ENCODE measurements at regions not wholly inside any gene's neighbourhood (a gene's known extent, or its start where the extent isn't known, plus 50 kb on each side); places are given as distances from the start of the nearest gene placed in this dataset.
"Not testable (repeated sequence)": the region's sequence is repeated elsewhere in the genome, so short reads cannot be mapped to it uniquely, and the experiment has no call there.

DNA sequence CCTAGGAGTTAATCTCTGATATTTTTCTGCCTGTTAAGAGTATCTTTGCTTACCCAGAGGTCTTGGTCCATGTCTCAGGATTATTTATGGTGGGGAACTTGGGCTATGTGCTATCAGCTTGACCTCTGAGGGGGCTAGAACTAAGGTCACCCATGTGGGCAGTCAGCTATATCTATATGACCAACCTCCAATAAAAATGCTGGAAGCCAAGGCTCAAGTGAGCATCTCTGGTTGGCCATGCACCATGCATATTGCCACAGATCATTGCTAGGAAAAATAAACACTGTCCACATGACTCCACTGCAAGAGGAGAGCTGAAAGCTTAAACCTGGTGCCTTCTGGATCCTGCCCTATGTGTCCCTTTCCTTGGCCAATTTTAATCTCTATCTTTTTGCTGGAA lies 196.5 kb upstream of the SLC7A11 start:
- no peak for DNase-seq

DNA sequence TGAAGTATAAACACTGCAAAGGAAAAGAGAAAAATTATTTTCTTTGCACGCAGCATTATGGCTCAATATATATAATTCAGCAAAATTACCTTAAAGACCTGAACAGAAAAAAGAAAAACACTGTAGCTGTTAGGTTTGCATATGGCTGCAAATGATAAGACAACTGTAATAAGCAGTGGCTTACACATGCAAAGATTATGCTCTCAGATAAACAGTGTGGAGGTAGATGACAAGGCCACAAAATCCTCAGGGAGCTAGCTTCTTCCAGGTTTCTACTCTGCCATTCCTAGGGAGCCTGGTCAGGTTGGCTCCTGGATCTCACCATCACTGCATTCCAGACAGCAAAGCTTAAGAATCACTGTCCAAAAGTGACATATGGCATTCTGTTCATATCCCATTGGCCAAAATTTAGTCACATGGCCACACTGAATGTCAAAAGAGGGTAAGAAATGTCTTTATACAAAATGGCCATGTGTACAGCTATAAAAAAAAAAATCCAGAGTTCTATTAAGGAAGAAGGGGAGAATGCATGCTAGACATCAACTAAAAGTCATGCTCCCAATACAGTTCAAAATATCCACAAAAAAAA lies 195.2 kb upstream of the SLC7A11 start:
- no peak for DNase-seq

DNA sequence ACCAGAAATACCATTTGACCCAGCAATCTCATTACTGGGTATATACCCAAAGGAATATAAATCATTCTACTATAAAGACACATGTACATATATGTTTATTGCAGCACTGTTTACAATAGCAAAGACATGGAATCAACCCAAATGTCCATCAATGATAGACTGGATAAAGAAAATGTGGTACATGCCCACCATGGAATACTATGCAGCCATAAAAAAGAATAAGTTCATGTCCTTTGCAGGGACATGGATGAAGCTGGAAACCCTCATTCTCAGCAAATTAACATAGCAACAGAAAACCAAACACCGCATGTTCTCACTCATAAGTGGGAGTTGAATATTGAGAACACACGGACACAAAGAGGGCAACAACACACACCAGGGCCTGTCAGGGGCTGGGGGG lies 193.6 kb upstream of the SLC7A11 start:
- not testable (repeated sequence) for DNase-seq

DNA sequence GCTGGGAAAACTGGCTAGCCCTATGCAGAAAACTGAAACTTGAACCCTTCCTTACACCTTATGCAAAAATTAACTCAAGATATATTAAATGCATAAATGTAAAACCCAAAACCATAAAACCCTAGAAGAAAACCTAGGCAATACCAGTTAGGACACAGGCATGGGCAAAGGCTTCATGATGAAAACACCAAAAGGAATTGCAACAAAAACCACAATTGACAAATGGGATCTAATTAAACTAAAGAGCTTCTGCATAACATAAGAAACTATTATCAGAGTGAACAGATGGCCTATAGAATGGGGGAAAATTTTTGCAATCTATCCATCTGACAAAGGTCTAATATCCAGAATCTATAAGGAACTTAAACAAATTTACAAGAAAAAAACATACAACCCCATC lies 192.9 kb upstream of the SLC7A11 start:
- not testable (repeated sequence) for DNase-seq

DNA sequence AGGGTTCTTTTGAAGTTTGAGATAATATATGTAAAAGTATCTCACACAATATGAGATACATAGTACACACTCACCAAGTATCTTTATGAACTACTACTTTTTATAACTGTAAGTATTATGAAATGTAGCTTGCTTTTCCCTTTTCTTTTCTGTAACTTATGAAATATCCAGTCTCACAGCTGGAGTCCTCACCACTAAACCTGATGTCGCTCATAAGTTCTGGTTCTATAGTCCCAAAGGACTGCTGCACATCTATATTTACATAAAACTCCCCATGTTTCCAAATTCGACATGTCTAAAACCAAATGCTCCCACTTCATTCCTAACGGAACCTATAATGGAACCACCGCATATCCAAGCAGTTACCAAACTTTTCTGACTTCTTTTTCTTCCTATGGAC lies 186.5 kb upstream of the SLC7A11 start:
- no peak for DNase-seq

DNA sequence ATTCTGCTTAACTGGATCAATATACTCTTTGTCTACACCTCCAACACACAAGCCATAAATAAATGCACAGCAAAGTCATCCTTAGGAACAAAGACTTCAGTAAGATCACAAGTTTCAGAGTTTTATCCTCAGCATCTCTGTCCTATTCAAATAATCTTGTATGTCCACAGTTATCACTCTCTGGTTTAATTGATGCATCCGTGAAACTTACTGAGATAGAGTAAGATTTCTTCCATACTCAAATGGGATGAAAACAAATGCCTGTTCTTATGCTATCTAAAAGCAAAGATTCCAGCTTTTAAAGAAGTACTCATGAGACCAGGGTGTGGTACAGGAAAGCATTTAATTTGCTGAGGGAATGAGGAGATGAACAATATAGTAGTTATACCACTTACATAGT lies 184.6 kb upstream of the SLC7A11 start:
- DNase-seq, result no peak

DNA sequence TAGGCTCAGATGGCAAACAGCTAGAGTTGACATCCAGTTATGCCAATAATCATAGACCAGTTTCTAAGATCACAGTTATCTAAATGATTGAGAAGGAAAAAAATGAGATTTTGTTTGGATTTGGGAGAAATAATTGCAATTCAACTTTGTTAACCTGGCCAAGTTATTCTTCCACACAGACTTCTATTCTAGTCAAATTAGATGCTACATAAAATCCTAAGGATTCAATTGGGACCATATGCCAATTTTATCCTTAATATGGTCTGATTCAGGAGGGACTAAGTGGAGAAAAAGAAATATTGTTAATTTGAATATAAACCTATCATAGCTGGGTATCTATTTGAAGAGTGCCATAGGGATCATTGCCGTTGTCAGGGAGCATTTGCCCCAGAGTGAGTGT lies 178.3 kb upstream of the SLC7A11 start:
- DNase-seq, result no peak

DNA sequence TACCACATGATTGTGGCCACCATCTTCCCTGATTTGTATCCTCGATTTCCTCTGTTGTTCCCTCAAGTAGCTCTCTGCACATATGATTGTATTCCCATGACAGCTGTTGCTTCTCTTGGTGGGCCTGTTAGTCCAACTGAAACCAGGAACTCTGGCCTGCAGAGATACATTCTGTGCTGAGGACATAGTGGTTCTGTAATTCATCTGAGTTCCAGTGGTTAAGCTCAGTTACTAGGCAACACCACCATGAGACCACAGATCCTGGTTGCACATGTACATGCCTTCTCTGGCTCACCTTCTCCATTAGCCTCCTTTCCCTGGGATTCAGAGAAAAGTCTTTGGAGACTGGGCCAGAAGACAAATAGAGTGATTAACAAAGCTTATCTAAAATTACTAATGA lies 172.1 kb upstream of the SLC7A11 start:
- no peak for DNase-seq

DNA sequence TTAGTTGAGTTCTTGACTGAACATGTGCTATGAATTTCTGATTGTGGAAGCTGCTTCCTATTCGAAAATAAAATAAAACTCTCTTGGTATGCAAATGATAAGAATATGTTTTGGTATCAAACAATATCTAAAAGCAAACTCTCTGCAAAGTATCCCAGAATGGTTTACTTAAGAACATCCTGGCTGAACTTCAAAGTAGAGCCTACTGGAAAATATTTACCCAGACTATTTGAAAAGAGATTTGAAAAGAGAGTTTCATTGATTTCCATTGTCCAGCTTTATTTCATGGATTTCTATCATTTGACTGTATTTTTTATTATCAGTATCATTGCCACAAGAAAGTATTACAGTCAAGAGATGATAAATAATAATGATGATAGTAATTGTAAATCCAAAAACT lies 171.1 kb upstream of the SLC7A11 start:
- no peak for DNase-seq

DNA sequence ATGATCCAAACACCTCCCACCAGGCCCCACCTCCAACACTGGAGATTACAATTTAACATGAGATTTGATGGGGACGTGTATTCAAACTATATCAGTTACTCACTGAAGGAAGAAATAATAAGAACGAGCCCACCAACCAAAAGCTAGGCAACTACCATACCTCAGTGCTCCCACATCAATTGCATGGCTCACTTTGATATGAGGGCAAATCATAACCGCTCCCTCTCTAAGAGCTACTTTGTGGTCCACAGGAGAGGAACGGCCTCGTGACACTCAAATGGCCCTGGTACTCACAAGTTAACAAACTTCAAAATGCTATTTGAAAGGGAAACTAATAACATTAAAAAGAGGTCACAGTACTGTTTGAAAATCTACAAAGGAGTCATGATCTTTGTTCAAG lies 170.7 kb upstream of the SLC7A11 start:
- DNase-seq, result no peak

DNA sequence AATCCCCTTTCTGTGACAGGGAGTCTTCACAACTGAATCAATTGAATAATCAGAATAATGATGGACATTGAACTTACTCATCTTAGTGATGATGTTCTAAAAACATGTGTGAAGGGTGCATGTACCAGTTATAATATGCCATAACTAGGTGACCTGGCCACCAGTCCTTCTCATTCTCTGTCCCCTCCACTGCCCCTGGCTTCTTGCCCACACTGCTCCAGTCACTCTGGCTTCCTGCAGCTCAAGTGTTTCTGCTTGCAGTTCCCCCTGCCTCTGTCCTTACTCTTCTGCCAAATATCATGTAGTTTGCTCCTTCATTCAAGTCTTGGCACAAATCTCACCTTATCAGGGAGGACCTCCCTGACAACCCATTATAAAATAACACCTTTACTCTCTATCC lies 168.1 kb upstream of the SLC7A11 start:
- DNase-seq, result no peak

DNA sequence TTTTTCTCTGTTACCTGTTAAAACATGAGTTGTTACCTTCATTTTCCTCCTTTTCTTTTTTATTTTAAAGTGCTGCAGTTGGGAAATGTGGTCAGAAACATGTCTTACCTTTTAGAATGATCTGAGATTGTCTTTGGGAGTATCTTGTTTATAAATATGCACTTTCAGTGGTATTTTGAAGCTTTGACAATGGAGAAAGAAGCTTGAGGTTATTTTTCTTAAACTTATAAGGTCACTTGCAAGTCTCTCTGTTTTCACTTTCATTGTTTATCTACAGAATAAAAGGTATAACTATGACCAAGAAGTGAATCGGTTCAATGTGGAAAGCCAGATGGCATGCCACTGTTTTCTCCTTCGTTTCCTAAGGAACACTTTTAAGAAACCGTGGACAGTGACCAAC lies 167.5 kb upstream of the SLC7A11 start:
- no peak for DNase-seq

DNA sequence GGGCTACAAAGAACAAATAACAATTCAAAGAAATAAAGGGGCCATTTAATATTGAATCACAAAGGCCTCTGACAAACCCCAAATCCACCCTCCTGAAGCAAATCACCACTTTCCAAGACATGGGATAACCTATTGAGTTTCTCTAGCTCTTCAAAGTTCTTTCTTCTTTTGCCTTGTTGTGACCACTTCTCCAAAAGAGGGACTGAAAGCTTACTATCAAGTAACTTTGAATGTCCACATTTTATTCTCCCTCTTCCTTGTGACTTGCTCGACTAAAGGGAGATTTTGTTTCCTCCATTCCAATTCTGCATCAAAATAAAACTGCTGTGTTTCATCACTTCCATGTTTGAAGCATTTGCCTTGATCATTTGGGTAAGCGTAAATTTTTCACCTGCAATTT lies 166.6 kb upstream of the SLC7A11 start:
- DNase-seq, result no peak

DNA sequence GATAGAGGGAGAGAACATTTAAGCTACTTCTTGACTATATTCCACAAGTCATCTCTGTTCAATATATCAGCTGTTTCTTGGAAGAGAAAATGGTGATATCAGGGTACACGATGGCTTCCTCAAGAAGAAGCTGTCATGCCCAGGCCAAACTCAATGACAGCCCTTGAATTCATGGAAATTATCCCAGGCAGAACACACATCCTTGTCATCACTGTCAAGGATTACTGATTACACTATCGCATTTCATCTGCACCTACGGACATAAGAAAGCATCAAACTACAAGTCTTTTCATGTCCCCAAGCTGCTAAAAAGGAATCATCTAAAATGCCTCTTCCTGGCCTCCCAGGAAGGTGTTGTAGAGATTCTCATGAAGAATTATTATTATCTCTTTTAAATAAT lies 165.2 kb upstream of the SLC7A11 start:
- no peak for DNase-seq

DNA sequence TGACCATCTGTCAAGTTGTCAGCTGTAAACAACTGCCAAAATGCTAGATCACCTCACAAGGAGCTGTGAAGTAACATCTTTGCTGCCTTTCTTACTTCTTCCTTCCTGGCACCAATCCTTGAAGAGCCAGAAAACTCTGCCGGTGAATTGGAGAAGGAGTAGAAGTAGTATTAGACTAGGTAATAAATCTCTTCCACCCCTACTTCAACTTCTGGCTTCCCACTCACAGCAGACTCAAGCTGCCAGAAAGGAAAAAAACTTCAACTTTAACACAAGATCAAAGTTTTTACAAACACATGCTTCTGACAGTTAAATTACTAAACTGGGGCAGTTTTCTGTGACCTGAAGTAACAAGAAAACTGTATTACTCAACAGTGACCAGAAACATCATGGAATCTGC lies 164.7 kb upstream of the SLC7A11 start:
- no peak for DNase-seq

DNA sequence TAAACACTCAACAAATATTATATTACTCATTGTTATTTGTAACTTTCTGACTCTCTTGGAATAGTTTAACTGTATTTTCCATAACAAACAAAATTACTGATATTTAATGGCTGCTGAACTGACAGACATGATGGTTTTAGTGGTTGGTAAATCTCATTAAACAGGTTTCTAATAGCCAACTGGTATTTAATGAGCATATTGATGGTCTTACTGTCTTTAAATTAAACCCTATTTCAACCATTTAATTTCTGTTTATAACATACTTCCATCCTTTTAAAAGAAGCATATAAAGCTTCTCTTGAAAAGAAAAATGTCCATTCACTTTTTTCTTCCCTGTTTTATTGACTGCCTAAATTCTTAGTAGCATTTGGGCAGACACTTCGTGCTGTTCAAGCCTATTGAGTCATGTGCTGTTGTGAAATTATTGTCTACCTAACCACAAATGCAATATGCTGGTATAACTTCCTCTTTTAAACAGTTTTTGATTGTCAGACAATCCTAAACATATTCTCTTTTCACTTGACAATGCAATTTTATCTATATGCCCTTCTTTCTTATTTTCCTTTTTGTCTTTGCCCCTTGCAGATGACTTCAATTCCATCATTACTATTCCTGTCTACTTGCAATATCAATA lies 163.9 kb upstream of the SLC7A11 start:
- no peak for DNase-seq

DNA sequence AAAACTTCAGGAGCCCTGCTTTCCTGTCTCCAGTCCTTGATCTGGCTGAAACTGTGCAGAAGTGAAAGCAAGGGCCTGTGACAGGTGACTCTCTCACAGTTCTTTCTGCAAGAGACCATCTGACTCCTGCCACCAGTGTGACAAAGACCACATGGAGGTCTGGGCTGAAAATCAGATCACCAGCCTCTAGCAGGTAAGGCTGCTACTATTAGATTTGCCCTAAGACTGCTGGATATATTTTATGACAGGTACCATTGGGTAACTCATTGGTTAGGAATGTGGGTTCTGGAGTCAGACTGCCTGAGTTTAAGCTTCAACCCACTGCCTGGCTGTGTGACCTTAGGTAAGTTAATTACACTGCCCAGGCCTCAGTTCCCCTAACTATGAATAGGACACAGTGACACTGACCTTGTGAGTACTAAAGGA lies 163.3 kb upstream of the SLC7A11 start:
- no peak for DNase-seq

DNA sequence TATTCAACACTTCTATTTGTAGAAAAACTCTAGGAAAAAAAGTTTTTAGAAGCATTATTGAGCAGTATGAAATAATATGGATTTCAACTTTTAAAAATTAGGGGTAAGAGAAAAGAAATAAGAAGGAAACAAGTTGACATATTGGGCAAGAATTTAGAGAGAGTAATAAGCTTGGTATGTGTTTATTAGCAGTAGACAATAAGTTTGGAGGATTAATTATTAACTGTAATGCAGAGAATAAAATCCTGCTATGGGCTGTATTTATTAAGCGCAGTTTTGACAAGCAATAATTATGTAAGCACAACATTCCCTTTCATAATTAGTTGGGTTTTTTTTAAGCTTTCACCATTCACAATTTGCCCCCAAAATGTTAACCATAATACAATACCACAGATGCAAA lies 162.7 kb upstream of the SLC7A11 start:
- DNase-seq, result no peak

DNA sequence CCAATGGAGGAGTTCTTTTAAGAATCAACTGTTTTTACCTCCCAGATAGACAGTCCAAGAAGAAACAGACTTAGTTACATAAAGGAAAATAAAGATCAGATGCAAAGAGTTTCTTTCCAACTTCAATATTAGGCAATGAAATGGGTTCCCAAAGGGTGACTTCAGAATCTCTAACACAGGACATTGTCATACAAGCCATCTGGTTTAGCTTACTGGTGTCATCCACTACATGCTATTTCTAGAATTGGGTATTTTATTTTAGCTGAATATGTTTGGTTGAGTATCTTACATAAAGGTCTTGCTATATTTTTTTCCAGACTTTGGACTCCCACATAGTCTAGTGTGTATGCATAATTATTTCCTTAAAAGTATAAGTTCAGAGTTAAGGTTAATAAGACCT lies 162.1 kb upstream of the SLC7A11 start:
- DNase-seq, result no peak

DNA sequence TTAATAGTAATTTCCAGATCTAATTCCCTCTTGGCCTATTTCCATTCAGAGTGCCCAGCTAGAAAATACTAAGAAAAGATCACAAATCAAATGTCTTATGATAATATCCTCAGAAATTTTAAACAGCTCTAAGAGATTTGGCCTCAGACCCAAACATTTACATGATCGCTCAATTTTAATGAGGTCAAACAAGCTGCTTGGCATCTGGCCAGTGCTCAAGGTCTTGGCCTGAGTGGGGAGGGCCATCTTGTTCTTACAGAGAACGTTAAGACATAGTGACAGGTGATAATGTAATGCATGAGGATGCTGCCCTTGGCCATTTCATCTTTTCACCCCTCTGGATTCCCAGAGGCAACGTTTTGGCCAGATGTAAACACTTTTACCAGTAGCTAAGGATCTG lies 159.2 kb upstream of the SLC7A11 start:
- DNase-seq, result peak; percentile 20

DNA sequence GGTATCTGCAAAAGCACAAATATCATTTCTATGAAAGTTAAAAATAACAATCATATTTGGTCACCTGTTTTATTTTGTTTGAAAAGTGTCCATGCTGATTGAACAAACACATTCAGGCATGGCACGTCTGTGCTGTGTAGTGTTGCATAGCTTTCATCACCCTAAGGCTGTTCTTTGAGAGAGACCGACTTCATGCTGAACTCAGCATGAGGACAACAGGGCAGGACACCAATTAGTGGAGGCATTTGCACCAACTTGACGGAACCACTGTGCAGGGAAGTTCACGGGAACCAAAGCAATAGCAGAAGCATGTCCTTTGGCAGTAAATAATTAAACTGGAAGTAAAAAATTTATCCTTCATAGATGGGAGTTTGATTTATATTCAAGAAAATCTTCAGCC lies 158.4 kb upstream of the SLC7A11 start:
- DNase-seq, result no peak

DNA sequence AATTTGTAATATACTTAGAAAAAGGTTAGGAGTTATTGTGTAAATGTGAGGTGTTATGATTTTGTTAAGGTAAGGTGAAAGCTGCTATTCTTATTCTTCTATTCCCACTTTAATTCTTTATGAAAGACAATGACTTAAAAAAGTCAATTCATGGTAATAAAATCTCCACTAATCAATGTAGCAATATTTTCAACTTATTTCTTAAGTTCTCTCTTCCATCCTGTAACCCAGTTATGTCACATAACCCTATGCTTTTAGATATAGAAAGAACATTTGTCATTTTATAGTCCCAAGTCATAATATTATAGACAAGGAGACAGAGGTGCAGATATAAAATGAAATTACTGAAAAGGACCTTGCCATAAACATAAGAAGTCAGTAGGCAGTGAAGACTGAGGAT lies 157.9 kb upstream of the SLC7A11 start:
- no peak for DNase-seq

DNA sequence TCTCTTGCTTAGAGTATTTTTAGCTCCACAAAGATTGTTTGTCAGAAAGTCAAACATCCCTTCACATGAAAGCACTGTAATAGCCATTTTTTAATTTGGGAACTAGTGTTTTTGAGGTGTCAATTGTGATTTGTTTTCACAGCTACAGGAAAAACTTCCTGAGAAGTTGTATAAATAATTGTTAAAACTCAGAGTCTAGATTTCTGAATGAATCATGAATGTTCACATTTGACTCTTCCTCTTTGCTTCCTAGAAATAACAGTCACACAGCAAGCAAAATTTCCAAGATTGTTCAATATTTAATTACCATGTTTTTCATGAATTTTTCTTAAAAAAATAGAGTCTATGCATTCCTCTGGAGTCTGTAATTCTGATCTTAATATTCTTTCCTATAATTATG lies 156.9 kb upstream of the SLC7A11 start:
- no peak for DNase-seq

DNA sequence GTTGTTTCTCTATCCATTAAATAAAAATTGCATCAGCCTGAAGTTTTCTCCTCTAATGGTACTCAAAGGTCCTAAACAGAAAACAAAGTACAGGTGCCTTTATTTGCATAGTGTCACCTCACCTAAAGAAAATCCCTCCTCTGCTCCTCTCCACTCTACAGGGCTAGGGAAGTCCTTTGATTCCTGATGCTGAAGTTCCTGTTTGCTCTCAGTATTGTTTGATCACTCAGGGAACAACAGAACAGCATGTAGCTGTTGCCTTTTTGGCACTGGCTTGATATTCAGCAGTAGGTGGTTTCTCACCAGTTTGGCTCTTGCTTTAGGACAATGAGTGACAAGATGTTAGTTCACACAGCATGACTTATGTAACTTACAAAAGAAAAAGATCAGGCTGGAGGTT lies 156.2 kb upstream of the SLC7A11 start:
- DNase-seq, result no peak
